ENCODE measurements at regions not wholly inside any gene's neighbourhood (a gene's known extent, or its start where the extent isn't known, plus 50 kb on each side); places are given as distances from the start of the nearest gene placed in this dataset.
A peak's percentile ranks its signal among the peaks of the same experiment; 100 is the strongest.
"Not testable (repeated sequence)": the region's sequence is repeated elsewhere in the genome, so short reads cannot be mapped to it uniquely, and the experiment has no call there.

DNA sequence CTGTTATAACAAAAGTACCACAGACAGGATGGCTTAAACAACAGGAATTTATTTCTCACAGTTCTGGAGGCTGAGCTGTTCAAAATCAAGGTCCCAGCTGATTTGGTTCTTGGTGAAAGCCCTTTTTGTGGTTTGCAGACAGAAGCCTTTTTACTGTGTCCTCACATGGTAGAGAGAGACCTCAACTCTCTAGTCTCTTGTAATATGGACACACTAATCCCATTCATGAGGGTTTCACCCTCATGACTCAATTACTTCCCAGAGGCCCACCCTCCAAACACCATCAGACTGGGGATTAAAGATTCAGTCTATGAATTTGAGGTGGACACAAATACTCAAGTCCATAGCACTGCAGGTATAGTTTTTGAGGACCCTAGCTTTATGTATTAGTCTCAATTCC lies 97.3 kb upstream of the WIPF3 start:
- not testable (repeated sequence) for DNase-seq

DNA sequence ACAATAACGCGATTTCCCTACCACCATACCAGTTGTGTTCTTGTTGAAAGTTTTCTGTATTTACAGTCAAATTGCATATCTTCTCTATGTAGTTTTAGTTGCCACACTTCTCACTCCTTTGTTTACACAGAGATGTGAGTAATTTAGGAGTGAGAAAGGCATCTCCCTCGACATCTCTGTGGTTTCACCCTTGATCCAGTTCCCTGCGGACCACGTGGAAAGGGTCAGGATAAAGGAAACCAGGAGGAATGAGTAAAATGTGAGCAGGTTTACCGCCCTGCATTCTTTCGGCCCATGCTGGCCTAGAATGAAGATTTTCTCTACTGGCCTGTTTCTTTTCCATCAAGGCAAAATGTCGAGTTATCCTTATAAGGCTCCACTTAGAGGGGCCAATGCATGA lies 83.2 kb upstream of the WIPF3 start:
- DNase-seq = peak; percentile 31

DNA sequence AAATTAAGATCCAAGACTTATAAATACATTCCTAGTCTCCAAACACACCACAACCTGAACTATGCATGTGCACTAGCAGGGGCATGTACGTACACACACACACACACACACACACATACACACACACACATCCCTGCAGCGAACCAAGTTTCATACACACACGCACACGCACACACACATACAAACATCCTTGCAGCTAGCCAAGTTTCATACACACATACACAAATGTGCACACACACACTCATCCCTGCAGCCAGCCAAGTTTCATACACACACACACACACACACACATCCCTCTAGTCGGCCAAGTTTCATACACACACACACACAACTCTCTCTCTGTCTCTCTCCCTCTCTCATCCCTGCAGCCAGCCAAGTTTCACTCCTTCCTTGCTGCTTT lies 82.7 kb upstream of the WIPF3 start:
- DNase-seq = no peak

DNA sequence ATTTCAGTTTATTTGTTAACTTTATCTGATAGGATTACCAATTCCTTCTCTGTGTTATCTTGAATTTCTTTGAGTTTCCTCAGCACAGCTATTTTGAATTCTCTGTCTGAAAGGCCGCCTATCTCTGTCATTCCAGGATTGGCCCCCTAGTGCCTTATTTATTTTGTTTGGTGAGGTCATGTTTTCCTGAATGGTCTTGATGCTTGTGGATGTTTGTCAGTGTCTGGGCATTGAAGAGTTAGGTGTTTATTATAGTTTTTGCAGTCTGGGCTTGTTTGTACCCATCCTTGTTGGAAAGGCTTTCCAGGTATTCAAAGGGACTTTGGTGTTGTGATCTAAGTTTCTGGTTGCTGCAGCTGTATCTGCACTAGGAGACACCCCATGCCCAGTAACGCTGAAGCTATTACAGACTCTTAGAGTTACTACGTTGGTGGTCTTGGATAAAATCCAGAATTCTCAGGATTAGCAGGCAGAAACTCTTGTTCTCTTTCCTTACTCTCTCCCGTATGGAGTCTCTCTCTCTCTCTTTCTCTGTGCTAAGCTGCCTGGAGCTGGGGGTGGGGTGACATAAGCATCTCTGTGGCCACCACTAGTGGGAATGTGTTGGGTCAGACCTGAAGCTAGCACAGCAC lies 76.7 kb upstream of the WIPF3 start:
- not testable (repeated sequence) for DNase-seq

DNA sequence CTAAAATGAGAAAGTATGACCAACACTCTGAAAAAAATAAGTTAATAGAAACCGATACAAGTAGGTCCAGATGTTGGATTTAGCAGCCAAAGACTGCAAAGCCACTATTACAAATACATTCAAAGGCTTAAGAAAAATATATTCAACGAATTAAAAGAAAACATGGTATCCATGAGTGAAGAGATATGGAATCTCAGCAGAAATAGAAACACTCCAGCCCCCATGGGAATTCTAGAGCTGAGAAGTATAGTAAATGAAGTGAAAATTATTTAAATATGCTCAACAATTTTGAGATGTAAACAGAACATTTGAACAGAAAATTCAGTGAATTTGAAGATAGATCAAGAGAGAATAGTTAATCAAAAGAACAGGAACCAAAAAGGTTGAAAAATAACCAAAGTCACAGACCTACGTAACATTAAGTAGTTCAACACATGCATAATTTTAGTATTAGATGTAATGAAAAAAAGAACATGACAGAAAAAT lies 72.0 kb upstream of the WIPF3 start:
- no peak for DNase-seq

DNA sequence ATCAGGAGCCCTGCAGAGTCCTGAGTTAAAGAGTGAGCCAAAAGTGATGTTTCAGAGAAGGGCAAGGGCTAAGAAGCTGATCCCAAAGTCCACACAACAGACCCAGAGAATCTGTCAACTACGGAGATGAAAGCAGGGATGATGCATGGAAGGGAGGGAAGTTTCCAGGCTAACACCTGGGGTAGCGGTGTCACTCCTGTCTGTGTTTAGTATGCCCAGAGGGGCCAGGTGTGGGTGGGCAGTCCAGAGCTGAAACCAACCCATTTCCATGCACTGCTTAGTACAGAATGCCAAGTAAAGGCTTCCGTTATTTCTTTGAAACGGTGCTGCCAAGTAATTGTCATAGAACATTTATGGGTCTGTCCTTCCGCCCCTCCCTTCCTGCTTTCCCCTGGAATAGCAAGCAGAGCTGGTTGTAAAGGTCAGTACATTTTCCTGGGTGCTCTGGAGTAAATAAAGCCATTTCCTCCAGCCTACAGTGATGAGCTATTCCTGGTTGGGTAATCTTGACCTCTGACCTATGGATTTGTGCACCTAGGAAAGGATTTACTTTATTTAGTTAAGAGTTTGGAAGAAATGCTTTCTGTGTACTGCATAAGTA lies 58.6 kb upstream of the WIPF3 start:
- not testable (repeated sequence) for DNase-seq

DNA sequence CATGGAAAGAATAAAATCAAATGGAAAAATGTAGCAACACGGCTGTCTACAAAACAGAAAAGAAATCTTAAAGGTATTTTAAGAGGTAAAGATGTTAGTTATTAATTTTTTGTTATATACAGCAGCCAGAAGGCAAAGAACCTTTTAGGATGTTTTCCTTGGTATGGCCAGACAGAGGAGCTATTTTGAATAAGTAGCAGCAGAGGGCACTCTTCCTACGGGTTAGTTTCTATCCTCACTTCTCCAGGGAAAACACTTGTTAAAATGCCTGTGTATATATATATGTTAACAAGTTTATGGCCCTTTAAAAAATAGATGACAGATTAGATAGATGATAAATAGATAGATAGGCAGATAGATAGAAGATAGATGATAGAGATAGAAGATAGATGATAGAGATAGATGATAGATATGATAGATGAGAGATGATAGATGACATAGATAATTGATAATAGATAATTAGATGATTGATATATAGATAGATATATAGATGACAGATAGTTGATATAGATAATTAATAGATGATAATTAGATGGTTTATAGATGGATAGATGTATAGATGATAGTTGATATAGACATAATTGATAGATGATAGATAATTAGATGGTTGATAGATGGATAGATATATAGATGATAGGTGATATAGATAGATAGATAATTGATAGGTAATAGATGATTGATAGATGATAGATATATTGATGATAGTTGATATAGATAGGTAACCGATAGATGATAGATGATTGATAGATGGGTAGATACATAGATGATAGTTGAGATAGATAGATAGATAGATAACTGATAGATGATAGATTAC lies 57.8 kb upstream of the WIPF3 start:
- no peak for DNase-seq

DNA sequence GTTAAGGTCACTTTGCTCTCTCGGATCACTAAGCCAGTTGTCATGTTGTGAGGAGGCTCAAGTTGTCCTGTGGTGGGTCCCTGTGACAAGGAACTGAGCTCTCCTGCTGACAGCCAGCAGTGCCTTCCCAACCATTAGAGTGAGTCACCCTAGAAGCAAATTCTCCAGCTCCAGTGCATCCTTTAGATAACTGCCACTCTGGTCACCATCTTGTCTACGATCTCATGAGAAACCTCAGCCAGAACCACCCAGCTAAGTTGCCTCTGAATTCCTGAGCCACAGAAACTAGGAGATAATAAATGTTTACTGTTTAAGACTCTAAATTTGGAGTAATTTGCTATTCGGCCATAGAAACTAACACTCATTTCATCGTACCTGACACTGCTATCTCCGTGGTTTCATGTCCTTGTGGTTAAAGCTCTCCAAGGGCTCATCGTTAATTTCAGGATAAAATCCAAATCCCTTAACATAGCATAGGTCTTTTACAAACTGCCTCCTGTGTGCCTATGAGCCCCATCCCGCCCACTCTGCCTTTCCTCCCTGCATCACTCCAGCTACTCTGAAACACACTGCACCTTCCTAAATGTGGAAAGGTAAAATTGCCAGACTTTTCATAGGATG lies 56.5 kb upstream of the WIPF3 start:
- DNase-seq = no peak

DNA sequence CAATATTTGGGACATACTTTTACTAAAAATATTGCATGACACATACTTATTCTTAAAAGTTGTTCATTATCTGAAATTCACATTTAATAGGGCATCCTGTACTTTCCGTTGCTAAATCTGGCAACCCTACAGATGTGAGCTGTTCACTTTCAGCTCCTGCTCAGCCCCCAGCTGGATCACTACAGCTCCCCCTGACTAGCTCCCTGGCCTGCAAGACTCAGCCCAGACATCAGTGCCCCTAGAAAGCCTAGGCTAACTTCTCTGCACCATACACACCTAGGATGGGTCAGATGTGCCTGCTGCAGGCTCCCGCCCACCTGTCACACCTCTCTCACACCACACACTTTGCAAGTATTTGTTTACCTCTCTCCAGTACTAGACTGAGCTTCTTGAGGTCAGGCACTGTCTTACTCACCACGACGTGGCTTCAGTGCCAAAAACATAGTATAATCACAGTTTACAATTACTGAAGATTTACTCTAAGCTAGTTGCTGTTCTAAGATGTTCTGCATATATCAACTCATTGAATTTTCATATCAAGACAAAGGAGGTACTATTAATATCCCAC lies 55.9 kb upstream of the WIPF3 start:
- DNase-seq = not testable (repeated sequence)

DNA sequence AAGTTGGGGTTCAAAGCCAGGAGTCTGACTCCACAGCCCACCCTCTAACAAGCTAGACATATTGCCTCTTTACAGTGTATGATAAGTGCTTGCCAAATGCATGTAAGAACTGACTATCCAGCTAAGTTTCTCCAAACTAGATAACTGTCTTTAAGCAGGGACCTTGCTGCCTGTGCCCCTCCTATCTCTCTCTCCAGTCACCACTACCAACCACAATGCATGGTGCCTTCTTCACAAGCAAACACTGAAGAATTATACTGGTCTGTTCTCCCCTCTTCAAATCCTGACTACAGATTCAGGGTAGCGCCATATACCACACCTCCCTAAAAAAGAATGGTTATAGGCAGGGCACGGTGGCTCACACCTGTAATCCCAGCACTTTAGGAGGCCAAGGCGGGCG lies 55.3 kb upstream of the WIPF3 start:
- DNase-seq = not testable (repeated sequence)

DNA sequence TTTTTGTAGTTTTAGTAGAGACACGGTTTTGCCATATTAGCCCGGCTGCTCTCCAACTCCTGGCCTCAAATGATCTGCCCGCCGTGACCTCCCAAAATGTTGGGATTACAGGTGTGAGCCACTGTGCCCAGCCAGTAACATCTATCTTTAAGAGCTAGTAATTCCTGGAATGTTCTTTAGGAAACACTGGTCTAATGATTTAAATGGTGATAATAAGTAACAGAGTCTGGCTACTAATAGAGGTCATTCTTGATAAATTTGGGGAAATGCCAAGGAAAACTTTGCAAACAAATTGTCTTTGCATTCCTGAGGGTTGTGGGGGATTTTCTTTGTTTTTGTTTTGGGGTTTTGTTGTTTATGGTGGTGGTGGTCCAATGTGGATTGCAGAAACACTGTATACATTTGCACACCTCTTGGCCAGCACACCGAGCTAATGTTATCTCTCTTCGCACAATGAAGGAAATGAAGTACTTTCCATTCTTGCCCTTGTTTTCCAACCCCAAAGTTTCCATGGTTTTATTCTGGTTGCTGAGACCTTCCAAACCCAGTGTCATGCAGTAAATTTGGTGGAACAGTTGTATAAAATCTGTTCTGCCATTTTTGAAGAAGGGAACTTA lies 51.3 kb upstream of the WIPF3 start:
- no peak for DNase-seq
